ENCODE measurements at regions not wholly inside any gene's neighbourhood (a gene's known extent, or its start where the extent isn't known, plus 50 kb on each side); places are given as distances from the start of the nearest gene placed in this dataset.

GRCh38 chr1:14034506-14034905, 334.5 kb downstream of the PRDM2 start (continued):
- no peak for TF ChIP-seq E2F1 (CRISPR knock-in tag; IDR thresholded peaks at IDR 0.05)
- no peak for TF ChIP-seq ZSCAN18 (CRISPR knock-in tag; IDR thresholded peaks at IDR 0.05)
- TF ChIP-seq FOXJ3 (CRISPR knock-in tag; IDR thresholded peaks at IDR 0.05; ENCODE audit: borderline replicate concordance), result no peak

GRCh38 chr1:14037101-14037847, 337.3 kb downstream of the PRDM2 start:
- ATAC-seq (no peak), DNase-seq (ENCODE audit: low spot score) (no peak)
- Mint-ChIP-seq H3K4me1 (peaks cover 13% of the 10 kb centered on the region), H3K36me3 (peaks cover 28% of the 10 kb centered on the region), H3K9me3 (peaks cover 43% of the 10 kb centered on the region), H3K27me3 (ENCODE audit: low read depth) (peaks cover 22% of the 10 kb centered on the region), H3K27ac (no peak overlapping the region), H3K4me3 (no peak overlapping the region)
- ChIA-PET CTCF (no interaction called here), POLR2A (no interaction called here)
- TF ChIP-seq RORB (CRISPR knock-in tag; IDR thresholded peaks at IDR 0.05) (no peak), OVOL2 (CRISPR knock-in tag; IDR thresholded peaks at IDR 0.05; ENCODE audit: borderline replicate concordance) (no peak), USF1 (CRISPR knock-in tag; IDR thresholded peaks at IDR 0.05) (no peak), MLX (CRISPR knock-in tag; IDR thresholded peaks at IDR 0.05) (no peak), MXD4 (CRISPR knock-in tag; IDR thresholded peaks at IDR 0.05; ENCODE audit: borderline replicate concordance) (no peak), SMAD4 (CRISPR knock-in tag; IDR thresholded peaks at IDR 0.05) (no peak), NFATC4 (CRISPR knock-in tag; IDR thresholded peaks at IDR 0.05) (no peak), ZNF671 (CRISPR knock-in tag; IDR thresholded peaks at IDR 0.05) (no peak), MAX (CRISPR knock-in tag; IDR thresholded peaks at IDR 0.05) (no peak)

GRCh38 chr1:14039582-14040430, 339.8 kb downstream of the PRDM2 start:
- POLR2A ChIA-PET, result interaction anchor here (0.6 kb wide), 1 partner anchor 62 kb away, joined by 3 read pairs; no protein-coding TSS in a partner anchor
- H3K27me3 Mint-ChIP-seq (ENCODE audit: low read depth), result peaks cover 4% of the 10 kb centered on the region; the same call in 1 of the 2 replicates
- no peak for TF ChIP-seq JAZF1 (CRISPR knock-in tag; IDR thresholded peaks at IDR 0.05)
- no peak for TF ChIP-seq ZNF425 (CRISPR knock-in tag; conservative IDR thresholded peaks at IDR 0.05)
- TF ChIP-seq HMGA2 (CRISPR knock-in tag; IDR thresholded peaks at IDR 0.05), result no peak
- TF ChIP-seq RELA (CRISPR knock-in tag; IDR thresholded peaks at IDR 0.05; ENCODE audit: borderline replicate concordance), result no peak
- H3K36me3 Mint-ChIP-seq, result peaks cover 23% of the 10 kb centered on the region
- H3K4me1 Mint-ChIP-seq, result peaks cover 13% of the 10 kb centered on the region
- 0 out of 2 replicates have a peak overlapping the region, but pooled peaks have one; percentile 5 for H3K27ac Mint-ChIP-seq
- peaks cover 35% of the 10 kb centered on the region for H3K9me3 Mint-ChIP-seq
- ATAC-seq (0 out of 2 replicates have a peak, but pooled peaks have one; percentile 28), DNase-seq (ENCODE audit: low spot score) (no peak)
- CTCF ChIA-PET, result interaction anchor here (0.6 to 2.0 kb wide), 3 partner anchors 24 to 74 kb away, joined by 3 to 4 read pairs (median 3); no protein-coding TSS in a partner anchor
- H3K4me3 Mint-ChIP-seq, result no peak overlapping the region
